ENCODE measurements at regions not wholly inside any gene's neighbourhood (a gene's known extent, or its start where the extent isn't known, plus 50 kb on each side); places are given as distances from the start of the nearest gene placed in this dataset.

DNA sequence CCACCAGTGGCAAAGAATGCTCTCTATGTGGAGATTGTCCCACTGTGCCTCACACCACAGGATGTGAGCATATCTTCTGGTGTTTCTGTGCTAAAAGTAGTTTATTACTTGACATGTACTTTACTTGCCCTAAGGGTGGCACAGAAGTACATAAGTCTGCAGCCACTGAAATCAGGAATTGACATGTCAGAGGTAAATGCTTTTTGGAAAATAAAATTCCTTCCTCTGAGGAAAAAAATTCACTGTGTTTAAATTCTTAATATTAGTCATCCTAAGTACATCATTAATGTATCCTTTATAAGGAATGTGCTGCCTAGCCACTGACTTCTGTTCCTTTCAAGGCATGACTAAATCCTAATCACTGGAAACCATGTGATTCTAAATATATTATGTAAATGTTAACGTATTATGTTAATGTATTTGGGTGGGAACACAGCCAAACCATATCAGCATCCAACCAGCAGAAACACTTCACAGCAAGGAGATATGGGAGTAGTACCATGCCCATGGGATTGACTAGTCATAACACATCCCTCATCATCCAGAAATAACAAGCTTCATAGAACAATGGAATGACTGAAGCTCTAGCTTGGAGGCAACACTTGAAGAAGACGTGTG, 239.7 kb upstream of the PPFIA2 start:
- H3K36me3 ChIP-seq (replicated peaks; ENCODE audit: low read depth, low read length): no peaks in the 10 kb centered on the region
- no peaks in the 10 kb centered on the region for H3K9me3 ChIP-seq (ENCODE audit: insufficient read depth, low read length)
- no peaks in the 10 kb centered on the region for H3K79me2 ChIP-seq (ENCODE audit: low read length)
- peaks cover under 1% of the 10 kb centered on the region; the same call in 1 of the 2 replicates for H3K27me3 ChIP-seq (ENCODE audit: low read depth, low read length)
- no peaks in the 10 kb centered on the region for H4K20me1 ChIP-seq (ENCODE audit: insufficient read depth, low read length)
- no peak for TF ChIP-seq EZH2phosphoT487 (IDR thresholded peaks at IDR 0.05; ENCODE audit: low read depth)
- TF ChIP-seq, protein P1, sequence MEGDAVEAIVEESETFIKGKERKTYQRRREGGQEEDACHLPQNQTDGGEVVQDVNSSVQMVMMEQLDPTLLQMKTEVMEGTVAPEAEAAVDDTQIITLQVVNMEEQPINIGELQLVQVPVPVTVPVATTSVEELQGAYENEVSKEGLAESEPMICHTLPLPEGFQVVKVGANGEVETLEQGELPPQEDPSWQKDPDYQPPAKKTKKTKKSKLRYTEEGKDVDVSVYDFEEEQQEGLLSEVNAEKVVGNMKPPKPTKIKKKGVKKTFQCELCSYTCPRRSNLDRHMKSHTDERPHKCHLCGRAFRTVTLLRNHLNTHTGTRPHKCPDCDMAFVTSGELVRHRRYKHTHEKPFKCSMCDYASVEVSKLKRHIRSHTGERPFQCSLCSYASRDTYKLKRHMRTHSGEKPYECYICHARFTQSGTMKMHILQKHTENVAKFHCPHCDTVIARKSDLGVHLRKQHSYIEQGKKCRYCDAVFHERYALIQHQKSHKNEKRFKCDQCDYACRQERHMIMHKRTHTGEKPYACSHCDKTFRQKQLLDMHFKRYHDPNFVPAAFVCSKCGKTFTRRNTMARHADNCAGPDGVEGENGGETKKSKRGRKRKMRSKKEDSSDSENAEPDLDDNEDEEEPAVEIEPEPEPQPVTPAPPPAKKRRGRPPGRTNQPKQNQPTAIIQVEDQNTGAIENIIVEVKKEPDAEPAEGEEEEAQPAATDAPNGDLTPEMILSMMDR (IDR thresholded peaks at IDR 0.05; ENCODE audit: low read depth, low read length): no peak
- H3K4me1 ChIP-seq (ENCODE audit: low read length): no peaks in the 10 kb centered on the region
- H2AFZ ChIP-seq (ENCODE audit: low read depth, low read length): no peak overlapping the region
- H3K4me2 ChIP-seq (ENCODE audit: low read length): no peak overlapping the region
- no peak overlapping the region for H3K27ac ChIP-seq (ENCODE audit: low read length)
- no peak overlapping the region for H3K4me3 ChIP-seq (ENCODE audit: low read length)
- no peak overlapping the region for H3K9ac ChIP-seq (ENCODE audit: low read length)

DNA sequence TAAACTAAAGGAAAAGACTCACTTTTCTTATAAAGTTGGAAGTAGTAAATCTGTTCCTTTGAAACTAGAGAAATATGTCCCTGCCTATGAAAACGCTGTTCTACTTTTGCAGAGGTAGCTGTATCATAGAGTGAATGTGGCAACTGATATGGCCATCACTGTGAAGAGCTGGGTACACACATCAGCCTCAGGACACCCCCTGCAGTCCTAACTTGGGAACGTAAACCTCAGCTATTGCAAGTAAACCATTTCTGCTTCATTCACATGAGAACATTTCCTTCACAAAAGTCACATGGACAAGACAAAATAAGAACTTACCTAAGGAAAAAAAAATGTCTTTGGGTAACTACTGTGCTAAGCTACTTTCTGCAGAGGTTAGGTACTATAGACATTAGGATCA, 233.3 kb upstream of the PPFIA2 start:
- TF ChIP-seq EZH2phosphoT487 (IDR thresholded peaks at IDR 0.05; ENCODE audit: low read depth): no peak
- TF ChIP-seq, protein P1 (IDR thresholded peaks at IDR 0.05; ENCODE audit: low read depth, low read length): peak; percentile 35
- Histone ChIP-seq H3K9me3 (ENCODE audit: insufficient read depth, low read length) (no peaks in the 10 kb centered on the region), H3K79me2 (ENCODE audit: low read length) (no peaks in the 10 kb centered on the region), H3K9ac (ENCODE audit: low read length) (no peak overlapping the region), H3K4me2 (ENCODE audit: low read length) (no peak overlapping the region), H3K4me1 (ENCODE audit: low read length) (peaks cover 6% of the 10 kb centered on the region; the same call in 1 of the 2 replicates), H3K27ac (ENCODE audit: low read length) (no peak overlapping the region), H2AFZ (ENCODE audit: low read depth, low read length) (no peak overlapping the region), H3K4me3 (ENCODE audit: low read length) (no peak overlapping the region), H3K27me3 (ENCODE audit: low read depth, low read length) (peaks cover 4% of the 10 kb centered on the region; the same call in 1 of the 2 replicates), H3K36me3 (replicated peaks; ENCODE audit: low read depth, low read length) (no peaks in the 10 kb centered on the region), H4K20me1 (ENCODE audit: insufficient read depth, low read length) (no peaks in the 10 kb centered on the region)

DNA sequence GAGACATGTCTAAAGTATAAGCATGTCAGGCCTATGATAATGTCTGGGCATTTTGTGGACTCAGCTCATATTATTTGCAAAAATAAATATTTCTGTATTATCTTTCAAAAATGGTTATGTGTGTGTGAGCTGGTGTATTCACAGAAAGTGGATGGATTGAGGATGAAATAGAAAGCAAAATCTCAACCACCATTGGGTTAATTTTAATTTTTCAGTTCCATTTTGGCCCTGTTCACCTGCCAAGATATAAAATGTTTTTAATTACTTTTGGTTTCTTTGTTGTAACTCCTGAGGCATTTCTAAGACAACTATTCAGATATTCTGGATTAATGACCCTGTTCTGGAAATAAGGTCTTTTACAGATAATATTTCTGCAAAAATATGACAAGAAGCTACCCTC, 232.7 kb upstream of the PPFIA2 start:
- H3K4me1 ChIP-seq (ENCODE audit: low read length): peaks cover 6% of the 10 kb centered on the region; the same call in 1 of the 2 replicates
- no peaks in the 10 kb centered on the region for H3K9me3 ChIP-seq (ENCODE audit: insufficient read depth, low read length)
- H3K9ac ChIP-seq (ENCODE audit: low read length): no peak overlapping the region
- no peak overlapping the region for H3K27ac ChIP-seq (ENCODE audit: low read length)
- H4K20me1 ChIP-seq (ENCODE audit: insufficient read depth, low read length): no peaks in the 10 kb centered on the region
- no peak overlapping the region for H3K4me3 ChIP-seq (ENCODE audit: low read length)
- H2AFZ ChIP-seq (ENCODE audit: low read depth, low read length): no peak overlapping the region
- H3K27me3 ChIP-seq (ENCODE audit: low read depth, low read length): peaks cover 4% of the 10 kb centered on the region; the same call in 1 of the 2 replicates
- H3K4me2 ChIP-seq (ENCODE audit: low read length): no peak overlapping the region
- H3K79me2 ChIP-seq (ENCODE audit: low read length): no peaks in the 10 kb centered on the region
- H3K36me3 ChIP-seq (replicated peaks; ENCODE audit: low read depth, low read length): no peaks in the 10 kb centered on the region
- TF ChIP-seq, protein P1 (IDR thresholded peaks at IDR 0.05; ENCODE audit: low read depth, low read length): no peak
- no peak for TF ChIP-seq EZH2phosphoT487 (IDR thresholded peaks at IDR 0.05; ENCODE audit: low read depth)

DNA sequence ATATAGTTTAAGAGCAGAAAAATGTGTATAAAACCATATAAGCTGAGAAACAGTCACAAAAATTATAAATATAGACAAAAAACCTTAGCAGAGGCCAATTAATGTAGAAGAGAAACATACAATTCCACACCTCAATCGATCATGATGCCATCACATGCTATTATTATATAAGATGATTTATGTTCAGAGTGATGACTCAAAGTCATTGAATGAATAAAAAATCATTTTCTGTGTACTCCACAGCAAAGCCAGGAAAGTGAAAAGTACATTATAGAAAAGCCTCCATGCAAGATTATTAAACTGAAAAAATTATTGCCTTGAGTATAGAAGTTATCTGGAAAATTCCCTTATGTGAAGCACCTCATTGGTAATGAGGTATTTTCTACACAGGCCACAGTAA, 229.2 kb upstream of the PPFIA2 start:
- no peak overlapping the region for H3K9ac ChIP-seq (ENCODE audit: low read length)
- no peak overlapping the region for H3K4me2 ChIP-seq (ENCODE audit: low read length)
- H3K36me3 ChIP-seq (replicated peaks; ENCODE audit: low read depth, low read length): no peaks in the 10 kb centered on the region
- H3K27ac ChIP-seq (ENCODE audit: low read length): no peak overlapping the region
- no peak overlapping the region for H2AFZ ChIP-seq (ENCODE audit: low read depth, low read length)
- H3K9me3 ChIP-seq (ENCODE audit: insufficient read depth, low read length): no peaks in the 10 kb centered on the region
- no peaks in the 10 kb centered on the region for H3K27me3 ChIP-seq (ENCODE audit: low read depth, low read length)
- no peaks in the 10 kb centered on the region for H3K79me2 ChIP-seq (ENCODE audit: low read length)
- no peak overlapping the region for H3K4me3 ChIP-seq (ENCODE audit: low read length)
- no peaks in the 10 kb centered on the region for H4K20me1 ChIP-seq (ENCODE audit: insufficient read depth, low read length)
- peaks cover 6% of the 10 kb centered on the region; the same call in 1 of the 2 replicates for H3K4me1 ChIP-seq (ENCODE audit: low read length)
- TF ChIP-seq EZH2phosphoT487 (IDR thresholded peaks at IDR 0.05; ENCODE audit: low read depth): no peak
- TF ChIP-seq, protein P1 (IDR thresholded peaks at IDR 0.05; ENCODE audit: low read depth, low read length): no peak
